ENCODE measurements at regions not wholly inside any gene's neighbourhood (a gene's known extent, or its start where the extent isn't known, plus 50 kb on each side); places are given as distances from the start of the nearest gene placed in this dataset.

- H3K27ac ChIP-seq: no peak overlapping the region; the same call in 1 of the 2 replicates
- TF ChIP-seq CTCF (conservative IDR thresholded peaks at IDR 0.05): no peak
Measured at GRCh38 chr22:22344430-22344829, 99.8 kb downstream of the VPREB1 start.

- H3K27ac ChIP-seq: no peak overlapping the region
- no peak for TF ChIP-seq CTCF (conservative IDR thresholded peaks at IDR 0.05)
Measured at GRCh38 chr22:22345781-22346180, 101.2 kb downstream of the VPREB1 start.

GRCh38 chr22:22346401-22347107 is 102.0 kb downstream of the VPREB1 start:
- no peak overlapping the region for H3K27ac ChIP-seq
- no peak for TF ChIP-seq CTCF (conservative IDR thresholded peaks at IDR 0.05)

- peak; percentile 50 for TF ChIP-seq CTCF (conservative IDR thresholded peaks at IDR 0.05)
- no peak overlapping the region for H3K27ac ChIP-seq
Measured at GRCh38 chr22:22348127-22348814, 103.7 kb downstream of the VPREB1 start.

GRCh38 chr22:22348815-22349454 is 104.3 kb downstream of the VPREB1 start:
- TF ChIP-seq CTCF (conservative IDR thresholded peaks at IDR 0.05): no peak

GRCh38 chr22:22349455-22349836 is 104.9 kb downstream of the VPREB1 start:
- H3K27ac ChIP-seq: no peak overlapping the region

More at GRCh38 chr22:22348815-22349454, 104.3 kb downstream of the VPREB1 start:
- no peak overlapping the region for H3K27ac ChIP-seq

More at GRCh38 chr22:22349455-22349836, 104.9 kb downstream of the VPREB1 start:
- TF ChIP-seq CTCF (conservative IDR thresholded peaks at IDR 0.05): no peak

Measured in VCaP (cell line).